H9 (cell line): ENCODE measurements at regions not wholly inside any gene's neighbourhood (a gene's known extent, or its start where the extent isn't known, plus 50 kb on each side); places are given as distances from the start of the nearest gene placed in this dataset.

Source experiments
- DNase-seq: peaks from one replicate; pipeline ENCODE4 v3.0.0-alpha.2; 2017
- H2AFZ ChIP-seq: one replicate; pipeline ENCODE4 v1.6.1; 2013; ENCODE audit warnings: mild to moderate bottlenecking, low read length, control low read depth, moderate library complexity
- H2AK5ac ChIP-seq: 2 replicates; pipeline ENCODE4 v1.6.1; 2013; ENCODE audit warnings: low read length, control low read depth, mixed read lengths; ENCODE audit not compliant: insufficient read length
- H2BK120ac ChIP-seq: one replicate; pipeline ENCODE4 v1.6.1; 2013; ENCODE audit warnings: low read depth, mild to moderate bottlenecking, low read length, control low read depth, inconsistent platforms; ENCODE audit not compliant: poor library complexity, severe bottlenecking
- H2BK12ac ChIP-seq: 2 replicates; pipeline ENCODE4 v1.6.1; 2013; ENCODE audit warnings: low read length, control low read depth, mixed read lengths, low read depth; ENCODE audit not compliant: insufficient read length
- H2BK15ac ChIP-seq: 2 replicates; pipeline ENCODE4 v1.6.1; 2013; ENCODE audit warnings: low read depth, low read length, control low read depth
- H2BK20ac ChIP-seq: one replicate; pipeline ENCODE4 v1.6.1; 2013; ENCODE audit warnings: low read depth, mild to moderate bottlenecking, low read length, control low read depth, inconsistent platforms; ENCODE audit not compliant: poor library complexity, severe bottlenecking
- H2BK5ac ChIP-seq: 2 replicates; pipeline ENCODE4 v1.6.1; 2013; ENCODE audit warnings: low read length, control low read depth, mixed read lengths; ENCODE audit not compliant: insufficient read length
- H3K14ac ChIP-seq: 2 replicates; pipeline ENCODE4 v1.6.1; 2013; ENCODE audit warnings: low read length, control low read depth; ENCODE audit not compliant: insufficient read depth
- H3K18ac ChIP-seq: 2 replicates; pipeline ENCODE4 v1.6.1; 2013; ENCODE audit warnings: low read depth, mild to moderate bottlenecking, mixed read lengths, low read length, control low read depth; ENCODE audit not compliant: insufficient read length
- H3K23ac ChIP-seq: 2 replicates; pipeline ENCODE4 v1.6.1; 2013; ENCODE audit warnings: low read length, control low read depth, mixed read lengths, low read depth; ENCODE audit not compliant: insufficient read length
- H3K23me2 ChIP-seq: 2 replicates; pipeline ENCODE4 v1.6.1; 2013; ENCODE audit warnings: low read depth, mild to moderate bottlenecking, mixed read lengths, low read length, control low read depth; ENCODE audit not compliant: insufficient read length, poor library complexity, severe bottlenecking
- H3K27ac ChIP-seq: 2 replicates; pipeline ENCODE4 v1.5.1; 2013; ENCODE audit warnings: low read length, control low read depth, mixed read lengths, low read depth; ENCODE audit not compliant: insufficient read length
- H3K27me3 ChIP-seq: 2 replicates; pipeline ENCODE4 v1.6.1; 2013; ENCODE audit warnings: low read length, control low read depth, inconsistent platforms; ENCODE audit not compliant: insufficient read depth
- H3K4ac ChIP-seq: 2 replicates; pipeline ENCODE4 v1.6.1; 2013; ENCODE audit warnings: low read depth, mild to moderate bottlenecking, control low read depth, inconsistent platforms, low read length, moderate library complexity
- H3K4me1 ChIP-seq: 2 replicates; pipeline ENCODE4 v1.6.1; 2013; ENCODE audit warnings: low read length, control low read depth, inconsistent platforms; ENCODE audit not compliant: insufficient read depth
- H3K4me2 ChIP-seq: 2 replicates; pipeline ENCODE4 v1.6.1; 2013; ENCODE audit warnings: low read length, control low read depth, mixed read lengths; ENCODE audit not compliant: insufficient read length, insufficient read depth
- H3K56ac ChIP-seq: 2 replicates; pipeline ENCODE4 v1.6.1; 2013; ENCODE audit warnings: low read depth, mild to moderate bottlenecking, mixed read lengths, low read length, control low read depth; ENCODE audit not compliant: insufficient read length
- H3K79me1 ChIP-seq: 2 replicates; pipeline ENCODE4 v1.6.1; 2013; ENCODE audit warnings: low read depth, mild to moderate bottlenecking, moderate library complexity, low read length, control low read depth, inconsistent platforms; ENCODE audit not compliant: insufficient read depth, poor library complexity, severe bottlenecking
- H3K79me2 ChIP-seq: 2 replicates; pipeline ENCODE4 v1.6.1; 2013; ENCODE audit warnings: low read length, control low read depth, inconsistent platforms; ENCODE audit not compliant: insufficient read depth
- H3K9ac ChIP-seq: 2 replicates; pipeline ENCODE4 v1.6.1; 2013; ENCODE audit warnings: low read length, control low read depth, mixed read lengths; ENCODE audit not compliant: insufficient read length; ENCODE audit errors: extremely low read depth
- H3K9me3 ChIP-seq: one replicate; pipeline ENCODE4 v1.6.1; 2013; ENCODE audit warnings: low read depth, low read length, inconsistent platforms; ENCODE audit not compliant: control insufficient read depth
- H3T11ph ChIP-seq: one replicate; pipeline ENCODE4 v1.6.1; 2013; ENCODE audit warnings: mild to moderate bottlenecking, low read length, control low read depth, inconsistent platforms
- H4K20me1 ChIP-seq: one replicate; pipeline ENCODE4 v1.6.1; 2013; ENCODE audit not compliant: control insufficient read depth, insufficient read length, insufficient read depth
- H4K5ac ChIP-seq: 2 replicates; pipeline ENCODE4 v1.6.1; 2013; ENCODE audit warnings: low read depth, mild to moderate bottlenecking, mixed read lengths, low read length, control low read depth; ENCODE audit not compliant: insufficient read length
- H4K8ac ChIP-seq: replicated peaks from 2 replicates; pipeline ENCODE4 v1.6.1; 2013; ENCODE audit warnings: low read length, control low read depth, mixed read lengths, low read depth; ENCODE audit not compliant: insufficient read length
- H4K91ac ChIP-seq: 2 replicates; pipeline ENCODE4 v1.6.1; 2013; ENCODE audit warnings: low read depth, mild to moderate bottlenecking, moderate library complexity, mixed read lengths, low read length, control low read depth; ENCODE audit not compliant: insufficient read length
- H3K27ac Mint-ChIP-seq, 3 experiments: 2 replicates in 2 of 3; 3 replicates in 1 of 3; pipeline ENCODE4 v1.8.0; 2020 to 2021; ENCODE audit warnings: mixed read lengths in 3 of 3, mild to moderate bottlenecking in 1 of 3, moderate library complexity in 1 of 3
- H3K27me3 Mint-ChIP-seq: 2 replicates; pipeline ENCODE4 v1.8.0; 2021; ENCODE audit warnings: low read depth, mild to moderate bottlenecking, moderate library complexity, mixed read lengths
- H3K36me3 Mint-ChIP-seq, 3 experiments: 2 replicates in 2 of 3; 3 replicates in 1 of 3; pipeline ENCODE4 v1.8.0; 2020 to 2021; ENCODE audit warnings: low read depth in 3 of 3, mixed read lengths in 3 of 3; ENCODE audit not compliant: insufficient read depth in 1 of 3
- H3K4me1 Mint-ChIP-seq, 2 experiments: 2 replicates each; pipeline ENCODE4 v1.8.0; 2020; ENCODE audit warnings: mixed read lengths in 2 of 2
- H3K4me3 Mint-ChIP-seq, 2 experiments: 2 replicates in 1 of 2; 3 replicates in 1 of 2; pipeline ENCODE4 v1.8.0; 2020 to 2021; ENCODE audit warnings: mild to moderate bottlenecking in 2 of 2, mixed read lengths in 2 of 2, moderate library complexity in 1 of 2
- H3K9me3 Mint-ChIP-seq, 2 experiments: 2 replicates in 1 of 2; 3 replicates in 1 of 2; pipeline ENCODE4 v1.8.0; 2020; ENCODE audit warnings: mild to moderate bottlenecking in 2 of 2, mixed read lengths in 2 of 2, moderate library complexity in 1 of 2
- WGBS: extraction: QIAGEN DNeasy Blood & Tissue Kit; methylation state at CpG from one replicate; pipeline ENCODE4 v1.1.7; 2013; ENCODE audit warnings: missing lambda C conversion rate, low lambda C conversion rate, mixed read lengths; ENCODE audit not compliant: insufficient read length; ENCODE audit errors: extremely low coverage; 5-methylcytosine and 5-hydroxymethylcytosine counted together
- TF ChIP-seq, protein P1 (sequence below): fragments of 200-600 bp; sonication (generic); conservative IDR thresholded peaks from 3 replicates; pipeline ENCODE4 v1.8.0; 2021; ENCODE audit warnings: antibody characterized with exemption, mild to moderate bottlenecking

DNA sequence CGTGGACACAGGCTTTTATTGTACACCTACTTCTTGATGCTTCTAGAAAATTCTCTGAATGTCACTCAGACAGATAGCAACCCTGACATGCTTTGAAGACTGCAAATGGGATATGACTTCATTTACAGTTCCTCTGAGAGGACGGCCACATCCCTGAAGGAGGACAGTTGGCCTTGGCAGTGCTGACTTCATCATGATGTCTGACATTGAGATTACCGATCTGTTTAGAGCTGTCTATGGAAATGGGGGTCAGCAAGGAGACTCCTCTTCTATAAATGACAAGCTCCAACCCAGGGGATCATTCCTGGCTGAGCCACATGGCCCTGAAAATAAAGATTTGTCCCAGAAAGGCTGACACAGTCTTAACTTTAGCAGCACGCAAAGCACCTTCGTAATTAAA is 75.8 kb downstream of the NUDT12 start:
- TF ChIP-seq, protein P1, sequence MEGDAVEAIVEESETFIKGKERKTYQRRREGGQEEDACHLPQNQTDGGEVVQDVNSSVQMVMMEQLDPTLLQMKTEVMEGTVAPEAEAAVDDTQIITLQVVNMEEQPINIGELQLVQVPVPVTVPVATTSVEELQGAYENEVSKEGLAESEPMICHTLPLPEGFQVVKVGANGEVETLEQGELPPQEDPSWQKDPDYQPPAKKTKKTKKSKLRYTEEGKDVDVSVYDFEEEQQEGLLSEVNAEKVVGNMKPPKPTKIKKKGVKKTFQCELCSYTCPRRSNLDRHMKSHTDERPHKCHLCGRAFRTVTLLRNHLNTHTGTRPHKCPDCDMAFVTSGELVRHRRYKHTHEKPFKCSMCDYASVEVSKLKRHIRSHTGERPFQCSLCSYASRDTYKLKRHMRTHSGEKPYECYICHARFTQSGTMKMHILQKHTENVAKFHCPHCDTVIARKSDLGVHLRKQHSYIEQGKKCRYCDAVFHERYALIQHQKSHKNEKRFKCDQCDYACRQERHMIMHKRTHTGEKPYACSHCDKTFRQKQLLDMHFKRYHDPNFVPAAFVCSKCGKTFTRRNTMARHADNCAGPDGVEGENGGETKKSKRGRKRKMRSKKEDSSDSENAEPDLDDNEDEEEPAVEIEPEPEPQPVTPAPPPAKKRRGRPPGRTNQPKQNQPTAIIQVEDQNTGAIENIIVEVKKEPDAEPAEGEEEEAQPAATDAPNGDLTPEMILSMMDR: no peak

More for the DNA sequence above, 75.8 kb downstream of the NUDT12 start:
- Histone ChIP-seq H3K9me3 (no peaks in the 10 kb centered on the region), H2BK5ac (no peak overlapping the region), H4K91ac (no peak overlapping the region), H2BK12ac (no peak overlapping the region), H3K4ac (no peak overlapping the region), H2AK5ac (no peak overlapping the region), H4K8ac (no peak overlapping the region), H3K23ac (no peak overlapping the region), H4K20me1 (no peaks in the 10 kb centered on the region), H3K4me1 (no peaks in the 10 kb centered on the region), H2AFZ (no peak overlapping the region), H3K79me2 (no peaks in the 10 kb centered on the region), H3K27ac (no peak overlapping the region), H3K23me2 (no peaks in the 10 kb centered on the region), H3K18ac (no peak overlapping the region), H3K4me2 (no peak overlapping the region), H2BK15ac (no peak overlapping the region), H2BK20ac (no peak overlapping the region), H3T11ph (no peak overlapping the region), H3K79me1 (no peaks in the 10 kb centered on the region), H2BK120ac (no peak overlapping the region), H3K27me3 (no peaks in the 10 kb centered on the region), H3K9ac (no peak overlapping the region), H4K5ac (no peak overlapping the region), H3K56ac (no peak overlapping the region), H3K14ac (no peak overlapping the region)
- H3K4me3 Mint-ChIP-seq: no peak overlapping the region
- no CpG with 5 or more reads among the region's 5 CpGs for WGBS
- H3K27ac Mint-ChIP-seq: no peak overlapping the region
- H3K36me3 Mint-ChIP-seq: no peaks in the 10 kb centered on the region
- H3K27me3 Mint-ChIP-seq: no peaks in the 10 kb centered on the region; the same call in 1 of the 2 replicates
- no peaks in the 10 kb centered on the region for H3K9me3 Mint-ChIP-seq
- DNase-seq: no peak
- H3K4me1 Mint-ChIP-seq: peaks cover 22 to 26% of the 10 kb centered on the region in 2 experiments
